ENCODE measurements at regions not wholly inside any gene's neighbourhood (a gene's known extent, or its start where the extent isn't known, plus 50 kb on each side); places are given as distances from the start of the nearest gene placed in this dataset.

GRCh38 chr5:141758310-141758998 lies 76.4 kb upstream of the ARAP3 start:
- no peaks in the 10 kb centered on the region for H3K4me1 ChIP-seq
- no peak overlapping the region for H3K27ac ChIP-seq
- 23 to 26% methylated on average over 22 of the region's 22 CpGs for WGBS, 2 donors
- H3K4me3 ChIP-seq, result no peak overlapping the region
- no peaks in the 10 kb centered on the region for H3K9me3 ChIP-seq
- peaks cover 0 to 42% of the 10 kb centered on the region in 2 donors for H3K27me3 ChIP-seq
- no peaks in the 10 kb centered on the region for H3K36me3 ChIP-seq
- TF ChIP-seq, protein P1, sequence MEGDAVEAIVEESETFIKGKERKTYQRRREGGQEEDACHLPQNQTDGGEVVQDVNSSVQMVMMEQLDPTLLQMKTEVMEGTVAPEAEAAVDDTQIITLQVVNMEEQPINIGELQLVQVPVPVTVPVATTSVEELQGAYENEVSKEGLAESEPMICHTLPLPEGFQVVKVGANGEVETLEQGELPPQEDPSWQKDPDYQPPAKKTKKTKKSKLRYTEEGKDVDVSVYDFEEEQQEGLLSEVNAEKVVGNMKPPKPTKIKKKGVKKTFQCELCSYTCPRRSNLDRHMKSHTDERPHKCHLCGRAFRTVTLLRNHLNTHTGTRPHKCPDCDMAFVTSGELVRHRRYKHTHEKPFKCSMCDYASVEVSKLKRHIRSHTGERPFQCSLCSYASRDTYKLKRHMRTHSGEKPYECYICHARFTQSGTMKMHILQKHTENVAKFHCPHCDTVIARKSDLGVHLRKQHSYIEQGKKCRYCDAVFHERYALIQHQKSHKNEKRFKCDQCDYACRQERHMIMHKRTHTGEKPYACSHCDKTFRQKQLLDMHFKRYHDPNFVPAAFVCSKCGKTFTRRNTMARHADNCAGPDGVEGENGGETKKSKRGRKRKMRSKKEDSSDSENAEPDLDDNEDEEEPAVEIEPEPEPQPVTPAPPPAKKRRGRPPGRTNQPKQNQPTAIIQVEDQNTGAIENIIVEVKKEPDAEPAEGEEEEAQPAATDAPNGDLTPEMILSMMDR (IDR thresholded peaks at IDR 0.05), result no peak
- no peak for TF ChIP-seq POLR2A (IDR thresholded peaks at IDR 0.05)
- TF ChIP-seq EP300 (IDR thresholded peaks at IDR 0.05), result no peak
- no peak for DNase-seq (ENCODE audit: low spot score in 2 of 2)

DNA sequence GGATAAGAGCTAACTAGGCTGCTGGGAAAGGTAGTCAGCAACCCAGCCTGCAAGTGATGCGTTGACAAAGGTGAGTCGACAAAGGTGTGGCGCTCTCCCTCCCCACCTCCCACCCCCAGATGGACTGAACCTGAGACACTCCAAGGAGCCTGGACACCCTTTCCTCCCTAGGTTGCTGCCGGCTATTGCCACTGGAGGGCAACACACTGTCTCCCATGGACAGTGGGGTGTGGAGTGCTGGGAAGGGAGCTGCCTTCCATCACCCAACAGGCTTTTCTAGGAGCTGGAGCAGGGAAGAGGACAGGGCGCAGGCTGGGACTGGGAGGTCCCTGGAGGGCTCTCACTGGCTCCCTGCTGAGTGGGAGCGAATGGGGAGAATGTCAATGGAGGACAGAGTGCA lies 75.4 kb upstream of the ARAP3 start:
- TF ChIP-seq, protein P1 (IDR thresholded peaks at IDR 0.05), result peak in 2 of 5 experiments; percentile 8 to 11
- no peak for TF ChIP-seq EP300 (IDR thresholded peaks at IDR 0.05)
- TF ChIP-seq POLR2A (IDR thresholded peaks at IDR 0.05), result no peak
- Histone ChIP-seq H3K4me3 (no peak overlapping the region), H3K9me3 (no peaks in the 10 kb centered on the region), H3K36me3 (no peaks in the 10 kb centered on the region), H3K4me1 (no peaks in the 10 kb centered on the region), H3K27ac (no peak overlapping the region), H3K27me3 (peaks cover 0 to 51% of the 10 kb centered on the region in 2 donors)
- DNase-seq (ENCODE audit: low spot score in 2 of 2), result no peak
- WGBS, 2 donors, result 51% methylated on average over 6 of the region's 6 CpGs

GRCh38 chr5:141756196-141756595 lies 74.2 kb upstream of the ARAP3 start:
- Histone ChIP-seq H3K27ac (no peak overlapping the region), H3K9me3 (no peaks in the 10 kb centered on the region), H3K27me3 (peaks cover 0 to 59% of the 10 kb centered on the region in 2 donors), H3K4me3 (no peak overlapping the region), H3K4me1 (no peaks in the 10 kb centered on the region), H3K36me3 (no peaks in the 10 kb centered on the region)
- TF ChIP-seq EP300 (IDR thresholded peaks at IDR 0.05) (no peak), POLR2A (IDR thresholded peaks at IDR 0.05) (no peak)
- TF ChIP-seq, protein P1 (IDR thresholded peaks at IDR 0.05), result no peak
- 68 to 80% methylated on average over 3 of the region's 3 CpGs for whole genome bisulfite sequencing, 2 donors
- DNase-seq (ENCODE audit: low spot score in 2 of 2), result no peak

- no peak overlapping the region for H3K27ac ChIP-seq
- peaks cover 0 to 49% of the 10 kb centered on the region in 2 donors for H3K27me3 ChIP-seq
- 20 to 21% methylated on average over 11 of the region's 11 CpGs for WGBS, 2 donors
These were observed 72.1 kb upstream of the ARAP3 start for GRCh38 chr5:141753971-141754713.

More at GRCh38 chr5:141753971-141754713, 72.1 kb upstream of the ARAP3 start:
- peak in 1 of 2 donors; percentile 23 for DNase-seq (ENCODE audit: low spot score in 2 of 2)
- no peaks in the 10 kb centered on the region for H3K9me3 ChIP-seq
- no peaks in the 10 kb centered on the region for H3K36me3 ChIP-seq
- no peak overlapping the region for H3K4me3 ChIP-seq
- TF ChIP-seq, protein P1 (IDR thresholded peaks at IDR 0.05), result no peak
- TF ChIP-seq POLR2A (IDR thresholded peaks at IDR 0.05), result no peak
- no peak for TF ChIP-seq EP300 (IDR thresholded peaks at IDR 0.05)
- H3K4me1 ChIP-seq, result no peaks in the 10 kb centered on the region

All from tibial nerve (tissue), 4 donors.